GM13976 (cell line): ENCODE measurements at regions not wholly inside any gene's neighbourhood (a gene's known extent, or its start where the extent isn't known, plus 50 kb on each side); places are given as distances from the start of the nearest gene placed in this dataset.

Experiments
- DNase-seq: peaks from one replicate; pipeline ENCODE4 v3.0.0; 2012; ENCODE audit warnings: low spot score
- in situ Hi-C: fragments of 300-500 bp; cut with MboI; formaldehyde crosslinking; loops from one replicate; pipeline ENCODE4 v1.12.0; 2022; ENCODE audit warnings: low sequenced_read_pairs, mixed read lengths, inconsistent platforms; ENCODE audit not compliant: unreplicated experiment
- TF ChIP-seq, protein P1 (sequence below): IDR thresholded peaks from 2 replicates; pipeline ENCODE4 v1.5.1; 2012; ENCODE audit warnings: borderline replicate concordance, mild to moderate bottlenecking; ENCODE audit not compliant: insufficient read depth; ENCODE audit errors: extremely low read depth, missing control alignments, control extremely low read depth

DNA sequence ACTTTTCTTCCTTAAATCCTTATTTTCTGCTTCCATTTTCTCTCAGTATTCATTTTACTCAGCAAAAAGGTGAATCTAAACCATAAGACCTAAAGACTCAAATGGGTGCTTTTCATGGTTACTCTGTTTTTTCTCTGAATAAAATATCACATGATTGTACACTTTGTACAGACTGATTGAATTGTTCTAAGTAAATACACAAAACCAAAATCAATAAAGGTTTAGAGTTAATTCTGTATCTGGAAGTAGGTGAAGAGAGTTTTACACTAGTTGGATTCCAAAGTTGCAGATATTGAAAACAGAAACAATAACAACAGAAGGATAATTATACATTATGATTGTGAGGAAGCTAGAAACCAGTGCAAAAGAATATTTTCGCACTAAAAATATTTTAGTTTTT is 546.2 kb downstream of the TUSC7 start:
- DNase-seq = no peak
- TF ChIP-seq, protein P1, sequence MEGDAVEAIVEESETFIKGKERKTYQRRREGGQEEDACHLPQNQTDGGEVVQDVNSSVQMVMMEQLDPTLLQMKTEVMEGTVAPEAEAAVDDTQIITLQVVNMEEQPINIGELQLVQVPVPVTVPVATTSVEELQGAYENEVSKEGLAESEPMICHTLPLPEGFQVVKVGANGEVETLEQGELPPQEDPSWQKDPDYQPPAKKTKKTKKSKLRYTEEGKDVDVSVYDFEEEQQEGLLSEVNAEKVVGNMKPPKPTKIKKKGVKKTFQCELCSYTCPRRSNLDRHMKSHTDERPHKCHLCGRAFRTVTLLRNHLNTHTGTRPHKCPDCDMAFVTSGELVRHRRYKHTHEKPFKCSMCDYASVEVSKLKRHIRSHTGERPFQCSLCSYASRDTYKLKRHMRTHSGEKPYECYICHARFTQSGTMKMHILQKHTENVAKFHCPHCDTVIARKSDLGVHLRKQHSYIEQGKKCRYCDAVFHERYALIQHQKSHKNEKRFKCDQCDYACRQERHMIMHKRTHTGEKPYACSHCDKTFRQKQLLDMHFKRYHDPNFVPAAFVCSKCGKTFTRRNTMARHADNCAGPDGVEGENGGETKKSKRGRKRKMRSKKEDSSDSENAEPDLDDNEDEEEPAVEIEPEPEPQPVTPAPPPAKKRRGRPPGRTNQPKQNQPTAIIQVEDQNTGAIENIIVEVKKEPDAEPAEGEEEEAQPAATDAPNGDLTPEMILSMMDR = no peak
- in situ Hi-C loops = no loop called here

DNA sequence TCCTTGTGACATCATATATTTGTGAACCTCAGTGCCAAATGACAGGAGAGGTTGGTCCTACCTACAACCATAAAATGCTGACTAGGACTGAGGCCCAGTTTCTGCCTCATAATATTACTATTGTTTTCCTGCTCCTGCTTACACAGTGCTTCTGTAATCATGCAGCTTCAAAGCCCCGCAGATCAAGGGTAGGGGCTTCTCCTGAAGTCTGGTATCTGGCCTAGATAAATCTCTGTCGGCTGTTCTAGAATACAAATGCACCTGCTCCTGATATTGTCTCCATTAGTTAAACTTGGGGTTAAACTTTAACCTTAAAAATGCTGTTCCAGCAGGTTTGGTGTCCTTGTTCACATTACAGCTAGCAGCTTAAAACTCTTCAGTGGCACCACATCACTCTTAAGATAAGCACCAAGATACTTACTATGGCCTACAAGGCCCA is 552.4 kb downstream of the TUSC7 start:
- TF ChIP-seq, protein P1 = no peak
- in situ Hi-C loops = no loop called here
- DNase-seq = no peak

DNA sequence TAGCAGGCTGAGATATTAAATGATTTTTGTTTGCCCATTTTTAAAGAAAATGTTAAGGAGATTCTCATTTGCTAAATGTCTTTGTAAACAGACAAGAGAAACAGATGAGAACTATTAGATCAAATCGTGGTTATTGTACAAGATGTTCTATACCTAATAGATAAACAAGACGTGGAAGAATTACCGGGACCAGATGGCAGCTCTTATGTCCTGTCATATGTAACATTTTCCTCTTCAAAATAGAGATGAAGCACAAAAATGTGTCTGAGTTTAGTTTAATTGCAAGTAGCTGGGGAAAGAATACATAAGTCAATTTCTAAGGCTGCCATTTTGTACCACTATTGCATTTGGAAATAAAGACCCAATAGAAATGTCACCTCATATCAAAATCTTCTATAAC is 553.7 kb downstream of the TUSC7 start:
- no peak for DNase-seq
- in situ Hi-C loops = no loop called here
- TF ChIP-seq, protein P1 = no peak

DNA sequence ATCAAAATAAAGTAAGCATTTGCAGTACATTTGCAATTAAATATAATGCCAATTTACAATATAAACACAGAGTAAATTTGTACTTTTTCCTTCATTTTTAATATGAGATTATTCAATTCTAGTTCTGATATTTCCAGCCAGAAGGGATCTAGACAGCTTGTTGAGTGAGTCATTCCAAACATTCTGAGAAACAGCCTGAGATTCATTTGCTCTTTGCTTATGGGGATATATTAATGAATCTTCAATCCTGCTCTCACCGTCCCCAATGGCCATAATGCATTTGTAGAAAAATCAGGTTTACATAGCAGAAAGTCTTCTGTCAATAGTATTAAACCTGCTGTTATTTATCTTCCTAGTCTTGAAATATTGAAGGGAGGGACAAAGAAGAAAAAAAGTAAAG is 554.2 kb downstream of the TUSC7 start:
- DNase-seq = no peak
- in situ Hi-C loops = no loop called here
- TF ChIP-seq, protein P1 = no peak

DNA sequence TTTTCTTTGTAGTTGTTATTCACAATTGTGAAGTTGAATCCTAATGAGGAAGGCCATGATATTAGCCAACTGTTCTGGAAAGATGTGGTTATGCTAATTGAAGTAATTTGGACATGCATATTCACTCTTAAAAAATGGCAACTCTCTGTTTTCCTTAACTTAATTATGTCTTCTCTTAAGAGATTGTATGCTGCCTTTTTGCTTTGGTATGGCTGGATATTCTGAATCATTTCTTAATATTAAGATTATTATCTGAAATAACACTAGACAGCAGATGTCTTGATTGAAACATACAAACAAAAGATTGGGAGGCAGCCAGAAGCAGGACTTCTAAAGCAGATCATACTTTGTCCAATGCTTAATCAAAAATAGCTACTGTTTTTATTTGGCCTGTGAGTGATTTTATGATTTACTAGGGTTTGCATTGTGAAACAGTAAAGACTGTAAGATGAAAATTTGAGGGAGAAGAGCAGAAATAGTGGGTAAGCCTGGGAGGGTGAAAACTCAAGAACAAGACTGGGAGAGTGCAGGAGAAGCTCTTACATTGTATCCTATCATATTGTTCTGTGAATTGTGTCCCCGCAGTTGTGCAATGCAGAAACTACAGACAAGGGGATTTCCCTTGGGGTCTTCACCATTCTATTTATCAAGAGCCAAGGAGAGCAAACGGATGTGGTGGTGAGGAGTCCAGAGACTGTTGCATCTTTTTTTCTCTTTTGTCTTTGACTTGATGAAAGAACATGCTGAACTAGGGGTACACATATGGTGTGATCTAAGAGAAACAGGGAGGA is 554.8 kb downstream of the TUSC7 start:
- no peak for DNase-seq
- in situ Hi-C loops = no loop called here
- TF ChIP-seq, protein P1 = no peak

DNA sequence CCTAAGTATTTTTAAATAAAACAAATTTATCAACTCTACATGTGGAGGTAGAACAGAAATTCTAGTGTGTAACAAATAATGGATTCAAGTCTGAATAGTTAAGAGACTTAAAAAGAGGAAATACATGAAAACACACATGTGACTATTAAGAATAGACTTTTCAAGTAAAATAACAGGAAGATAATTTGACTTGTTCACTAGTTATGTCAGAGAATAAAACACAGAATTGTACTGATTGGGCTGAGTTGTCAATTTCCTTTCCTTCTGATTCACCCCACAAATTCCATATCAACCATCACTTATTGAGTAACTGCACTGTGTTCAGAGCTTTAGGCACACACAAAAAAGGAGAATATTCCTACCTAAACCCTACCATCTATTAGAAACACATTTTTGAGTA is 557.2 kb downstream of the TUSC7 start:
- TF ChIP-seq, protein P1 = no peak
- no peak for DNase-seq
- in situ Hi-C loops = no loop called here

DNA sequence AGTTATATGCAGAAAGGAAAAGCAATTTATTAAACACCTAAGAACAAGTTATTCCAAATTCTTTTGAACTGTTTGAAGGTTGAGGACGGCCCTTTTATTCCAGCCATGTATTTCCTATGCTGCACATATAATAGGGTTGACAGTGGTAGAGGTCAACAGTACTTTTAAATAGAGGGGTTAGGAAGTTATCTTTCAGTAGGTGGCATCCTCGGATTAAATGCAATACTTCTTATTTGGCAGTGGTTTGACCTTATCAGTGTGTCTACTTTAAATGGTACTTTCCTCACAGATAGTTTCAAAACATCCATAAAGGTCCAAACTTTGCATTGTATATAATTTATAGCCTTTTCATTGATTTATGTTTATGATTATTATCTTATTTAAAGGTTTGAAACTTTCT is 558.7 kb downstream of the TUSC7 start:
- TF ChIP-seq, protein P1 = no peak
- in situ Hi-C loops = no loop called here
- DNase-seq = no peak
